ENCODE measurements at regions not wholly inside any gene's neighbourhood (a gene's known extent, or its start where the extent isn't known, plus 50 kb on each side); places are given as distances from the start of the nearest gene placed in this dataset.

DNA sequence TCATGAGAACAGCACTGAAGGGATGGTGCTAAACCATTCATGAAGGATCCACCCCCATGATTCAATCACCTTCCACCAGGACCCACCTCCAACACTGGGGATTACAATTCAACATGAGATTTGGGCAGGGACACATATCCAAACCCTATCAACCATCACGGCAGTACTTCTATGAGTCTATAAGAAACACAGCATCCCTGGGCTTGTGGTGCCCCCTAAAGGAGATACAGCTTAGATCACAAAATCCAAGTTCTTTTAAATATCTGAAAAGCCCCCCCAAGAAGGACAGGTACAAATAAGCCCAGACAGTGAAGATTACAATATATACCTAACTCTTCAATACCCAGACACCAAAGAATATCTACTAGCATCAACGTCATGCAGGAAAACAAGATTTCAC, 233.7 kb upstream of the ADRA1B start:
- TF ChIP-seq, protein P1, sequence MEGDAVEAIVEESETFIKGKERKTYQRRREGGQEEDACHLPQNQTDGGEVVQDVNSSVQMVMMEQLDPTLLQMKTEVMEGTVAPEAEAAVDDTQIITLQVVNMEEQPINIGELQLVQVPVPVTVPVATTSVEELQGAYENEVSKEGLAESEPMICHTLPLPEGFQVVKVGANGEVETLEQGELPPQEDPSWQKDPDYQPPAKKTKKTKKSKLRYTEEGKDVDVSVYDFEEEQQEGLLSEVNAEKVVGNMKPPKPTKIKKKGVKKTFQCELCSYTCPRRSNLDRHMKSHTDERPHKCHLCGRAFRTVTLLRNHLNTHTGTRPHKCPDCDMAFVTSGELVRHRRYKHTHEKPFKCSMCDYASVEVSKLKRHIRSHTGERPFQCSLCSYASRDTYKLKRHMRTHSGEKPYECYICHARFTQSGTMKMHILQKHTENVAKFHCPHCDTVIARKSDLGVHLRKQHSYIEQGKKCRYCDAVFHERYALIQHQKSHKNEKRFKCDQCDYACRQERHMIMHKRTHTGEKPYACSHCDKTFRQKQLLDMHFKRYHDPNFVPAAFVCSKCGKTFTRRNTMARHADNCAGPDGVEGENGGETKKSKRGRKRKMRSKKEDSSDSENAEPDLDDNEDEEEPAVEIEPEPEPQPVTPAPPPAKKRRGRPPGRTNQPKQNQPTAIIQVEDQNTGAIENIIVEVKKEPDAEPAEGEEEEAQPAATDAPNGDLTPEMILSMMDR (IDR thresholded peaks at IDR 0.05), result no peak
- TF ChIP-seq POLR2A (IDR thresholded peaks at IDR 0.05), result no peak
